IMR-90 (cell line): ENCODE measurements at regions not wholly inside any gene's neighbourhood (a gene's known extent, or its start where the extent isn't known, plus 50 kb on each side); places are given as distances from the start of the nearest gene placed in this dataset.

ENCODE experiments used
- CEBPB ChIP-seq: IDR thresholded peaks from 2 replicates; pipeline ENCODE4 v1.6.1; 2012; ENCODE audit warnings: low read depth, low read length, improper control_type of control experiment
- NFE2L2 ChIP-seq: fragments of 150-350 bp; IDR thresholded peaks from 2 replicates; pipeline ENCODE4 v1.6.1; 2016; ENCODE audit warnings: low read depth, mild to moderate bottlenecking, low read length
- POLR2A ChIP-seq: IDR thresholded peaks from 2 replicates; pipeline ENCODE4 v1.6.1; 2012; ENCODE audit warnings: mild to moderate bottlenecking, low read depth, low read length
- RAD21 ChIP-seq: IDR thresholded peaks from 2 replicates; pipeline ENCODE4 v1.6.1; 2012; ENCODE audit warnings: low read length, improper control_type of control experiment
- RFX5 ChIP-seq: IDR thresholded peaks from 2 replicates; pipeline ENCODE4 v1.8.0; 2012; ENCODE audit warnings: low read depth, mild to moderate bottlenecking, low read length, moderate library complexity
- SMC3 ChIP-seq: fragments of 150-350 bp; IDR thresholded peaks from 2 replicates; pipeline ENCODE4 v1.6.1; 2016; ENCODE audit warnings: low read depth, mild to moderate bottlenecking, antibody characterized with exemption, low read length, moderate library complexity
- TF ChIP-seq, protein P1 (sequence below): conservative IDR thresholded peaks from 2 replicates; pipeline ENCODE4 v1.5.1; 2012; ENCODE audit warnings: mild to moderate bottlenecking, low read depth, low read length, improper control_type of control experiment

DNA sequence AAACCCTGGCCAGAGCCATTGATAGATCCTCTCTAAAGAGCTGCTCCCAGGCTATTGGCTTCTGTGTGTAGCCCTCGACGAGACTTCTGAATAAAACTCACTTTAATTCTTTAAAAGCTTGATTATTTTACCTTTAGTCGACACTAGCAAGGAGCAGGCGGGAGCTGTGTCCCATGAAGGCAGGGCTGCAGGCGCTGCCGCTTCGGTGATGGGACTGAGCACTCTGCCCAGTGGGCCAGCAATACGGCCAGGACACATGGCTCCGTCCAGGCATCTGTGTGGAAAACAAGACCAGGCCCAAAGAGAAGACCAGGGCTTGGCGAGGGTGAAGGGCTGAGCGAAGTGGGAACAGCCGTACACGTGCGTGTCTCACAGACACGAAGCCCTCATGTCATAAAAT is 365.9 kb downstream of the GADD45G start:
- TF ChIP-seq, protein P1, sequence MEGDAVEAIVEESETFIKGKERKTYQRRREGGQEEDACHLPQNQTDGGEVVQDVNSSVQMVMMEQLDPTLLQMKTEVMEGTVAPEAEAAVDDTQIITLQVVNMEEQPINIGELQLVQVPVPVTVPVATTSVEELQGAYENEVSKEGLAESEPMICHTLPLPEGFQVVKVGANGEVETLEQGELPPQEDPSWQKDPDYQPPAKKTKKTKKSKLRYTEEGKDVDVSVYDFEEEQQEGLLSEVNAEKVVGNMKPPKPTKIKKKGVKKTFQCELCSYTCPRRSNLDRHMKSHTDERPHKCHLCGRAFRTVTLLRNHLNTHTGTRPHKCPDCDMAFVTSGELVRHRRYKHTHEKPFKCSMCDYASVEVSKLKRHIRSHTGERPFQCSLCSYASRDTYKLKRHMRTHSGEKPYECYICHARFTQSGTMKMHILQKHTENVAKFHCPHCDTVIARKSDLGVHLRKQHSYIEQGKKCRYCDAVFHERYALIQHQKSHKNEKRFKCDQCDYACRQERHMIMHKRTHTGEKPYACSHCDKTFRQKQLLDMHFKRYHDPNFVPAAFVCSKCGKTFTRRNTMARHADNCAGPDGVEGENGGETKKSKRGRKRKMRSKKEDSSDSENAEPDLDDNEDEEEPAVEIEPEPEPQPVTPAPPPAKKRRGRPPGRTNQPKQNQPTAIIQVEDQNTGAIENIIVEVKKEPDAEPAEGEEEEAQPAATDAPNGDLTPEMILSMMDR = no peak
- TF ChIP-seq SMC3 (no peak), POLR2A (no peak), RFX5 (no peak), RAD21 (no peak), NFE2L2 (no peak), CEBPB (no peak)
